Activated CD4-positive, alpha-beta memory T cell treated with anti-CD3 and anti-CD28 coated beads, Interleukin-2, amount 10 ng/mL, durations not matched to agents 7 days and 5 days (primary cell): ENCODE measurements at regions not wholly inside any gene's neighbourhood (a gene's known extent, or its start where the extent isn't known, plus 50 kb on each side); places are given as distances from the start of the nearest gene placed in this dataset.

ENCODE experiments used
- CTCF ChIA-PET: fragments of 350-600 bp; sonication (Branson Sonifier 250); formaldehyde crosslinking; loops from one replicate; lab custom pipeline; 2021; ENCODE audit warnings: antibody characterized with exemption, inconsistent platforms; lab: Charles Lee
- POLR2A ChIA-PET: fragments of 350-600 bp; sonication (Branson Sonifier 250); formaldehyde crosslinking; loops from one replicate; lab custom pipeline; 2021; ENCODE audit warnings: antibody characterized with exemption; lab: Charles Lee
- DNase-seq: peaks from one replicate; pipeline ENCODE4 v3.0.0-alpha.2; 2020
- H3K27ac Mint-ChIP-seq: one replicate; pipeline ENCODE4 v1.8.0; 2021; ENCODE audit warnings: mild to moderate bottlenecking, mixed read lengths
- H3K27me3 Mint-ChIP-seq: one replicate; pipeline ENCODE4 v1.8.0; 2021; ENCODE audit warnings: mixed read lengths
- H3K36me3 Mint-ChIP-seq: one replicate; pipeline ENCODE4 v1.8.0; 2021; ENCODE audit warnings: low read depth, mixed read lengths
- H3K4me1 Mint-ChIP-seq: one replicate; pipeline ENCODE4 v1.8.0; 2021; ENCODE audit warnings: mixed read lengths
- H3K4me3 Mint-ChIP-seq: one replicate; pipeline ENCODE4 v1.8.0; 2021; ENCODE audit warnings: mild to moderate bottlenecking, mixed read lengths
- H3K9me3 Mint-ChIP-seq: one replicate; pipeline ENCODE4 v1.8.0; 2021; ENCODE audit warnings: mixed read lengths

- no peak for DNase-seq
- Mint-ChIP-seq H3K4me1 (no peaks in the 10 kb centered on the region), H3K4me3 (no peak overlapping the region), H3K27ac (no peak overlapping the region), H3K27me3 (no peaks in the 10 kb centered on the region), H3K36me3 (no peaks in the 10 kb centered on the region), H3K9me3 (no peaks in the 10 kb centered on the region)
- ChIA-PET POLR2A (no interaction called here), CTCF (no interaction called here)
Observed at GRCh38 chr6:11920566-11920965, 91.5 kb upstream of the HIVEP1 start.

DNA sequence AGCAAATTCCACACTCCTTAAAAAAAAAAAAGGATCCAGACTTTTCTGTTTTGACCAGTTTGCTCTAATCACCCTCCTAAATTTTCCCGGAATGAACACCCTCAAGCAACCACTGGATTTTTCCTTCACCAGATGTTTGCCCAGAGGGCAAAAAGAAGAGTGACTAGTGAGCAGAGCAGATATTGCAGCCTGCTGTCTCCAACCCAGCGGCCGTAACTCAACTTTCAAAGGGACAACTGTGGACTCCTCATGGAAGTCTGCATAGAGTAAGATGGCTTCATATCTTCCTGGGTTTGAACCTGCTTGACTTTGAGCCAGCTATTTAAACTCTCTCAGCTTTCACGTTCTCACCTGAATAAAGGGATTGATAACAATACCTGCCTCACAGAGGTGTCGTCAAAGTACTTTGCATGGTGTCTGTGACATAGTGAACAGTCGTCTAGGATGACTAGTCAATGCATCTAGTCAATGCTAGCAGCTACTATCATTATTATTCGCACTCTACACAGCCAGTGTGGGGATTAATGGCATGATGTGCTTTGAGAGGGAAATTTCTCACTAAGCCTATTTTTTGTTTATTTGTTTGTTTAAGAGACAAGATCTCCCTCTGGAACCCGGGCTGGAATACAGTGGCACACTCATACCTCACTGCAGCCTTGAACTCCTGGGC is 92.2 kb upstream of the HIVEP1 start:
- Mint-ChIP-seq H3K4me3 (no peak overlapping the region), H3K27me3 (no peaks in the 10 kb centered on the region), H3K9me3 (no peaks in the 10 kb centered on the region), H3K27ac (no peak overlapping the region), H3K36me3 (no peaks in the 10 kb centered on the region), H3K4me1 (no peaks in the 10 kb centered on the region)
- POLR2A ChIA-PET: no interaction called here
- no peak for DNase-seq
- CTCF ChIA-PET: no interaction called here

- ChIA-PET POLR2A (no interaction called here), CTCF (no interaction called here)
- no peaks in the 10 kb centered on the region for H3K9me3 Mint-ChIP-seq
- no peaks in the 10 kb centered on the region for H3K36me3 Mint-ChIP-seq
- H3K27me3 Mint-ChIP-seq: no peaks in the 10 kb centered on the region
- no peak for DNase-seq
- H3K27ac Mint-ChIP-seq: no peak overlapping the region
- H3K4me3 Mint-ChIP-seq: no peak overlapping the region
- H3K4me1 Mint-ChIP-seq: no peaks in the 10 kb centered on the region
Observed at GRCh38 chr6:11918739-11919605, 93.1 kb upstream of the HIVEP1 start.

- H3K27me3 Mint-ChIP-seq: no peaks in the 10 kb centered on the region
- no peak for DNase-seq
- no peak overlapping the region for H3K27ac Mint-ChIP-seq
- no peaks in the 10 kb centered on the region for H3K36me3 Mint-ChIP-seq
- H3K4me3 Mint-ChIP-seq: no peak overlapping the region
- H3K4me1 Mint-ChIP-seq: no peaks in the 10 kb centered on the region
- ChIA-PET POLR2A (no interaction called here), CTCF (no interaction called here)
- H3K9me3 Mint-ChIP-seq: no peaks in the 10 kb centered on the region
Observed at GRCh38 chr6:11917951-11918738, 94.0 kb upstream of the HIVEP1 start.

DNA sequence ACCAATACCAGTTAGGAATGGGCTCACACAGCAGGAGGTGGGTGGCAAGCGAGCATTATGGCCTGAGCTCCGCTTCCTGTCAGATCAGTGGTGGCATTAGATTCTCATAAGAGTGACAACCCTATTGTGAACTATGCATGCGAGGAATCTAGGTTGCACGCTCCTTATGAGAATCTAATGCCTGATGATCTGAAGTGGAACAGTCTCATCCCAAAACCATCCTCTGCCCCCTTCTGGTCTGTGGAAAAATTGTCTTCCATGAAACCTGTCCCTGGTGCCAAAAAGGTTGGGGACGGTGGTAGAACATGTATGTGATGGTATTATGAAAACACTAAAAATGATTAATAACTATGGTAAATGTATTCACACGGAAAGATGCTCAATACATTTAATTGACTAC is 99.7 kb upstream of the HIVEP1 start:
- H3K4me3 Mint-ChIP-seq: no peak overlapping the region
- POLR2A ChIA-PET: no interaction called here
- H3K27ac Mint-ChIP-seq: no peak overlapping the region
- peaks cover 8% of the 10 kb centered on the region for H3K4me1 Mint-ChIP-seq
- DNase-seq: no peak
- CTCF ChIA-PET: no interaction called here
- H3K9me3 Mint-ChIP-seq: no peaks in the 10 kb centered on the region
- no peaks in the 10 kb centered on the region for H3K27me3 Mint-ChIP-seq
- H3K36me3 Mint-ChIP-seq: no peaks in the 10 kb centered on the region

GRCh38 chr6:11911538-11911937 is 100.6 kb upstream of the HIVEP1 start:
- DNase-seq: no peak
- CTCF ChIA-PET: no interaction called here
- H3K27me3 Mint-ChIP-seq: no peaks in the 10 kb centered on the region
- H3K36me3 Mint-ChIP-seq: no peaks in the 10 kb centered on the region
- H3K4me1 Mint-ChIP-seq: peaks cover 8% of the 10 kb centered on the region
- H3K9me3 Mint-ChIP-seq: no peaks in the 10 kb centered on the region
- POLR2A ChIA-PET: interaction anchor here (0.6 kb wide), 1 partner anchor 1218 kb away, joined by 5 read pairs; no protein-coding TSS in a partner anchor
- no peak overlapping the region for H3K4me3 Mint-ChIP-seq
- no peak overlapping the region for H3K27ac Mint-ChIP-seq

- ChIA-PET POLR2A (no interaction called here), CTCF (no interaction called here)
- Mint-ChIP-seq H3K4me3 (no peak overlapping the region), H3K27ac (no peak overlapping the region), H3K9me3 (no peaks in the 10 kb centered on the region), H3K27me3 (peaks cover 4% of the 10 kb centered on the region), H3K36me3 (no peaks in the 10 kb centered on the region), H3K4me1 (peaks cover 8% of the 10 kb centered on the region)
- DNase-seq: no peak
Observed at GRCh38 chr6:11909696-11910132, 102.4 kb upstream of the HIVEP1 start.

DNA sequence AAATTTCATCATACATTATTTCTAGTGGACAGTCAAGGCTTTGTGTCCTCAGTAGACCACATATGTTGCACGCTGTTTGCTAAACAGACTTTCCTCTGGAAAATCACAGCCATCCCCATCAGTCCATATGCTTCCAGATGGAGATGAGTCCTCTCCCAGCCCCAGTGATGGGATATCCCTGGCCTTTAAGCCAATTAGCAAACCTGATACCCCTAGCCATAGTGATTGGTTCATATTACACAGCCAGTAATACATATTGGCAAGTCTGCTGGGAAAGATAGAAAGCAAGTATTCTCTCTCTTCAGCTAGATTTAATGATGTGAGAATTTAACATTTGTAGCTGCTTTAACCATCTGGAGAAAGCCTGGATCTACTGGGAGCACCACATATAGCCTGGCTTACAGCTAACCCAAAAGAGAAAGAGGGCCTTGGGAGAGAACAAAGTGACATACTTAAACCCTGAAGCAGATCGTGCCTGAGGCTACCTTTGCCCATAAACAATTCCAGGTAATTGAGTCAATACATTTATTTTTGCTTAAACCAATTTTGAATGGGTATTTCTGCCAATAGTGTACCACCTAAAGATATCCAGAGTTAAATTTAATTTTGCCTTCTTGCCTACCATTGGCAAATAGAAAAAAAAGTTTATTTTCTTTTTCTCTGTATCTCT is 103.5 kb upstream of the HIVEP1 start:
- H3K9me3 Mint-ChIP-seq: no peaks in the 10 kb centered on the region
- no peak for DNase-seq
- no peak overlapping the region for H3K4me3 Mint-ChIP-seq
- ChIA-PET POLR2A (no interaction called here), CTCF (no interaction called here)
- H3K36me3 Mint-ChIP-seq: no peaks in the 10 kb centered on the region
- peaks cover 8% of the 10 kb centered on the region for H3K4me1 Mint-ChIP-seq
- H3K27me3 Mint-ChIP-seq: peaks cover 8% of the 10 kb centered on the region
- H3K27ac Mint-ChIP-seq: no peak overlapping the region

DNA sequence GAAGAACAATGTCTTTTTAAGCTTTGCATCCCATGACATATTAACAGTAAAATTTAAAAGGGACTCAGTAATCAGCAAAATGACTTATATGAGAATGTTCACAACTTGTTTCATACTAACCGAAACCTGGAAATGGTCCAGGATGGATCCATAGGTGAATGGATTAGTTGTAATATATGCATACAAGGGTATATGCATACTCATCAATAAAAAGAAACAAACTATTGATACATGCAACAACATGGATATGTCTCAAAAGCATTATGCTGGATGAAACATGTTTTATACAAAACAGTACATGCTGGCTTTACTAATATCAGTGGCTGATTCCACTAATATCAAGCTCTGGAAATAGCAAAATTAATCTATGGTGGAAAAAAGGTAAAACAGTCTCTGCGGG is 108.5 kb upstream of the HIVEP1 start:
- H3K27me3 Mint-ChIP-seq: peaks cover 16% of the 10 kb centered on the region
- H3K4me3 Mint-ChIP-seq: no peak overlapping the region
- DNase-seq: no peak
- H3K4me1 Mint-ChIP-seq: peaks cover 11% of the 10 kb centered on the region
- ChIA-PET POLR2A (no interaction called here), CTCF (no interaction called here)
- H3K36me3 Mint-ChIP-seq: no peaks in the 10 kb centered on the region
- H3K9me3 Mint-ChIP-seq: no peaks in the 10 kb centered on the region
- H3K27ac Mint-ChIP-seq: no peak overlapping the region

GRCh38 chr6:11902527-11902926 is 109.6 kb upstream of the HIVEP1 start:
- H3K4me3 Mint-ChIP-seq: no peak overlapping the region
- H3K27me3 Mint-ChIP-seq: peaks cover 21% of the 10 kb centered on the region
- ChIA-PET CTCF (no interaction called here), POLR2A (no interaction called here)
- no peak for DNase-seq
- H3K4me1 Mint-ChIP-seq: peaks cover 11% of the 10 kb centered on the region
- no peak overlapping the region for H3K27ac Mint-ChIP-seq
- no peaks in the 10 kb centered on the region for H3K36me3 Mint-ChIP-seq
- no peaks in the 10 kb centered on the region for H3K9me3 Mint-ChIP-seq

- H3K4me1 Mint-ChIP-seq: peaks cover 11% of the 10 kb centered on the region
- no peak overlapping the region for H3K4me3 Mint-ChIP-seq
- CTCF ChIA-PET: interaction anchor here (0.7 kb wide), 1 partner anchor 388 kb away, joined by 3 read pairs; no protein-coding TSS in a partner anchor
- H3K36me3 Mint-ChIP-seq: no peaks in the 10 kb centered on the region
- H3K27me3 Mint-ChIP-seq: peaks cover 22% of the 10 kb centered on the region
- no peak for DNase-seq
- POLR2A ChIA-PET: interaction anchor here (0.9 kb wide), 1 partner anchor 112 kb away, joined by 3 read pairs; the partner anchor contains the start of gene HIVEP1
- H3K27ac Mint-ChIP-seq: no peak overlapping the region
- no peaks in the 10 kb centered on the region for H3K9me3 Mint-ChIP-seq
Observed at GRCh38 chr6:11900662-11901598, 111.2 kb upstream of the HIVEP1 start.

DNA sequence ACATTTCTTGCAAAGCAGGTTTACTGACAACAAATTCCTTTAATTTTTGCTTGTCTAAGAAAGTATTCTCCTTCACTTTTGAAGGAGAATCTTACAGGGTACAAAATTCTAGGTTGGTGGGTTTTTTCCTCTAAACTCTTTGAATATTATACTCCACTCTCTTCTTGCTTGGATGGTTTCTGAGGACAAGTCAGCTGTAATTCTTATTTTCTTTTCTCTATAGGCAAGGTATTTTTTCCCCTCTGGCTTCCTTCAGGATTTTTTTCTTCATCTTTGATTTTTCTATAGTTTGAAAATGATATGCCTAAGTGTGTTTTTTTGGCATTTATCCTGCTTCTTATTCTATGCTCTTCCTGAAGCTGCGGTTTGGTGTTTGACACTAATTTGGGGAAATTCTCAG is 112.5 kb upstream of the HIVEP1 start:
- H3K27ac Mint-ChIP-seq: no peak overlapping the region
- peaks cover 20% of the 10 kb centered on the region for H3K27me3 Mint-ChIP-seq
- H3K36me3 Mint-ChIP-seq: no peaks in the 10 kb centered on the region
- peaks cover 11% of the 10 kb centered on the region for H3K4me1 Mint-ChIP-seq
- no peak for DNase-seq
- no peaks in the 10 kb centered on the region for H3K9me3 Mint-ChIP-seq
- H3K4me3 Mint-ChIP-seq: no peak overlapping the region
- ChIA-PET CTCF (no interaction called here), POLR2A (no interaction called here)
